Stimulated activated CD8-positive, alpha-beta memory T cell treated with anti-CD3 and anti-CD28 coated beads, Interleukin-4, amount 100 ng/mL, for 48 hours (primary cell): ENCODE measurements at regions not wholly inside any gene's neighbourhood (a gene's known extent, or its start where the extent isn't known, plus 50 kb on each side); places are given as distances from the start of the nearest gene placed in this dataset.

Experiments
- DNase-seq: peaks from one replicate; pipeline ENCODE4 v3.0.0-alpha.2; 2020

DNA sequence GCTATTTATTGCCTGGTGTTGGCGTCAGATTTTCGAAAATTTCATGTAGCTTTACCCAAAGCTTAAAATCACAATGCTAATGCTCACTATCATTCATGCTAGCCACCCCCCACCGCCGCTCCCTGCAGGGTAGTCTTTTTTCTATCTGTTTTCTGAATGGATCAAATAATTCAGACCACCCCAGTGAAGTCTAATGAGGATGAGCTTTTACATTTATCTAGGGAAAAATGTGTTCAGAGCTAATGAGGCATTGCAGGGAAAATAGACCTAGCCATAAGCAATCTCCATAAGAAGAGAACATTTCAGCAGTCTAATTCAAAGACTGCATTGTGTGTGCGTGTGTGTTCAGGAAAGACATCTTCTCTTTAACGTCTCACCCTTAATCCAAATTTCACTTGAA is 533.0 kb upstream of the PRMT6 start:
- DNase-seq: no peak

DNA sequence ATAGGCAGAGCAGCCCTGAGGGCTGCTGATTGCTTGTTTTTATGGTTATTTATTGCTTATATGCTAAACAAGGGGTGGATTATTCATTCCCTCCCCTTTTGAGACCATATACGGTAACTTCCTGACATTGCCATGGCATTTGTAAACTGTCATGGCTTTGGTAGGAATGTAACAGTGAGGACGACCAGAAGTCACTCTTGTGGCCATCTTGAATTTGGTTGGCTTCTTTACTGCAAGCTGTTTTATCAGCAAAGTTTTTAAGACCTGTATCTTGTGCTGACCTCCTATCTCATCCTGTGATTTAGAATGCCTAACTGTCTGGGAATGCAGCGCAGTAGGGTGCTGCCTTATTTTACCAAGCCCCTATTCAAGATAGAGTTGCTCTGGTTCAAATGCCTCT is 531.8 kb upstream of the PRMT6 start:
- DNase-seq: no peak

DNA sequence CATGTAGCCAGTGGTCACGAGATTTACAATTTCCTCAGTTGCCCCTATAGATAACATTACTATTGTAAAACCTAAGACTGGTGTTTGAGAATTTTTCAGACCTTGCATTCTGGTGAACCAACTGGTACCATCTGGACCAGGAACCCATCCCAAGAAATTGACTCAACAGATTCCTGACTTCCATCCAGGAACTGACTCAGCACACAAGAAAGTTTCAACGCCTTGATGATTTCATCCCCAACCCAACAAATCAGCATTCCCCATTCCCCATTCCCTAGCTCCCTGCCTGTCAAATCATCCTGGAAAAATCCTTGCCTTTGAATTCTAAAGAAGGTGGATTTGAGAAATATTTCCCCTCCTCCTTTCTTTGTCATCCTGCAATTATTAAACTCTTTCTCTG is 529.8 kb upstream of the PRMT6 start:
- no peak for DNase-seq

DNA sequence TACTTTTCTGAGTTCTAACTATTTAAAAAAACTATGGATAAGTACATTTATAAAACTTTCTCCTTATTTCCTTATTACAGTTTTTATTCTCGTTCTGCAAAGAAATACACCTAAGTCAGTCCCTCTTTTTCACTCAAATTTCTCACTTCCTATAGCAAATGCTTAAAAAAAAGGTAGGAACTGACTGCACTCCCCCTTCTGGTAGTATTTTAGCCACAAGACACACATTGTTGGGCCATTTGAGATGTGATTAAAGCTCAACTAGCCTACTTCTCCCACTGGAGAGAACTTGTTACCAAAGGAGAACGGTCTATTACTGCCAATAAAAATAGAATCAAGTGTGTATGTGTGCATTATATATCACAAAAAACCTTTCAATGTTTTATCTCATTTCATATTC is 521.9 kb upstream of the PRMT6 start:
- no peak for DNase-seq

DNA sequence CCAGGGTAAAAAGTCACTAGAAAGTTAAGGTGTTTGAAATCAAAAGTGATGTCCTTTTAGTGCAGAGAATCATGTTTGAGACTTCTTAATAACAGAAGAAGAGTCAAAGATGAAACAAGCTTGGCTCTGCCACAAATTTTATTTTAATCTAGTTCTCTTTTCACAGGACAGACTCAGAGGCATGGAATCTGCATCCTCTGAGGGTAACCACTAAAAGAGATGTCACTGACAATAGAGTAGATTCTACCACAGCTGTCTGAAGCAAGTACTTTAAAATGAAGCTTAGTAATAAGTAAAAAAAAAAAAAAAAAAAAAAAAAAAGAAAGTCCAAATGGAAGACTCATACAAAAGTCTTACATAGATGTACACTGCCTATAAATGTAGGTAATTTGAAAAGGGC is 519.7 kb upstream of the PRMT6 start:
- no peak for DNase-seq

DNA sequence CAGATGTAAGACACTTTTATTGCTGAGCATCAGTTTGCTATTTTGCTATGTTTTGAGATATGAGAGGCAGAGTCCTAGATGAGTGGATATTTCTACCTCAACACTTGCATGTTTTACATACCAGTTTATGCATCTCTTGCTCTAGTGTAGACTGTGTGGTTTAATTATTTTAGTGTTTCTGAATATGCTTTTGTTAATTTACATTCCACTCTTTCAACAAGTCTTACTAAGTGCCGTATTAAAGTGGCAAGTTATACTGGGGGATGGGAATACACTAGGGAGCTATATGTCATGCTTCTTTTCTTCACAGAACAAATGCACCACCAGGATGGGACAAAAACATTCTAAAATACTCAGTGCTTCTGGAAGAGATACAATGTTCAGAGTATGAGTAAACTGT is 507.7 kb upstream of the PRMT6 start:
- no peak for DNase-seq

DNA sequence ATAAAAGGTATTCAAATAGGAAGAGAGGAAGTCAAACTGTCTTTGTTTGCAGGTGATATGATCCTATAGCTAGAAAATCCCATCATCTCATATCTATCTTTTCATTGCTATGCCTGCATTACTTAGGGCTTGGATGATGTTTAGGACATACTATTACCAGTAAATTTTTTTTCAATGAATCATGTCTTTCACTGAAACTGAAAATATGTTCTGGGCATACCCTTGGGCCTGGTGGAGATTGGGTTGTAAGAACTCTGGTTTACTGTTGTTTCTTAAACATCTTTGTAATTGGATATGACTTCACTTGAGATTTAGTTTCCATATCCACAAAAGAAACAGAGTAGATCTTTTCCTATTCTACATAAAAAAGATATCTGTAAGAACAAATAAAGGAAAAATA is 502.2 kb upstream of the PRMT6 start:
- DNase-seq: no peak

DNA sequence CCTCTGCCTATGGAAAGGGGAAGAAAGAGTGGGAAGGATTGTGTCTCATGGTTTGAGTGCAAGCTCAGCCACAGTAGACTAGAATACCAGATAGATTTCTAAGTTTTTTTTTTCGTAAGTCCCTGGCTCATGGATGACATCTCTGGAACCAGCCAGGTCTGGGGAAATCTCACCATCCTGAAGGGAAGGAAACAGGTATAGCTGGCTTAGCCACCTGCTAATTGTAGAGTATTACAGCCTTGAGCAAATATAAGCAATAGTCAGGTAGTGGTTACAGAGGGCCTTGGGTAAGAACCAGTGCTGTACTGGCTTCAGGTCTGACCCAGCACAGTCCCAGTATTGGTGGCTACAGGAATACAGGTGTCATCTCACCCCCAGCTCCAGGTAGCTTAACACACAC is 500.9 kb upstream of the PRMT6 start:
- DNase-seq: no peak

DNA sequence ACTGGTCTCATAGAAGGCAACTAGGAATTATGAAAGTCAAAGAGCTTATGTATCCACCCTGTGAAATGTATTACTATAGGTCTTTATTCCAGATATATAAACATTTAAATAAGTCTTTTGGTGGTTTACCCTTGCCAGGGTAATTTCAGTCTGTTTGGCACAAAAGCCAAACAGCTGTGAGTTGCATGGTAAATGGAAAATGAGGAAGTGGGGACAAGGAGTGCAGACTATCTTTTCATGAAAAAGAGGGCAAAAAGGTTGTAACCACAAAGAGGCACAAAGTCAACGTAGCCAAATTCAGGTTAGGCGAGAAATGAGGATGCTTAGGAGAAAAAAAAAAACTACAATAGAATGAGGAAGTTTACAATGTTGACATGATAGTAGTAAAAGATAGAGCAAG is 492.3 kb upstream of the PRMT6 start:
- DNase-seq: no peak

DNA sequence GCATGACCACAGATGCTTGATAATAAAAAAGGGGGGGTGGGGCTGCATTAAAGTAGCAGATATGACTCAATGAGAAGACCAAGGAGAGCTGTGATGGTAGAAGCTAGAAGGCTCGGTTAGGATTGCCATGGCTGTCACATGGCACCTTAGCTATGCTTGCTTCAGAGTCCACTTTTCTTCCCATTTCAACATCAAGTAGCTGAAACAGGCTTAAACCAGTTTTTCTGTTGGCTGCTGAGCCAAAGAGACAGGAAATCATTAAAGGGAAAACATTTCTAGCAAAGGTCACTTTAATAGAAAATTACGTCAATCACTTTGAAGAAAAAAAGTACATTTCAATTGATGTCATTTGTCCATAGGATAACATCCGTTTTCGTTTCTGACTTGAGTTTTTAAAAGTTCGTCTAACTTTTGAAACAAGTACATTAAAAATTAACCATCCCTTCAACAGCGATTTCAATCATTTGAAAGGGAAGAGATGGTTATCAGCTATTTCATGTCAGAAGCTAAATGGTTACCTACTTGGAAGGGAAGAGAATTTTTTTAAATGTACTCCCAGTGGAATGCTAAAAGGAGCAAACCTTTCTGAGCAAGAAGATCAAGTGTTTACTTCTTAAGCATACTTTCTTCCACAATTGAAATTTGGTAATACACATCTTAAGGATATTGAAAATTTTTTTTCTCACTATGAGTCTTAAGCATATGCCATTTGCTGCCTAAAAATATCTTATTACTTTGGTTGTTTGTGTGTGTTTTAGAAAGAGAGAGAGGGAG is 488.1 kb upstream of the PRMT6 start:
- DNase-seq: no peak

DNA sequence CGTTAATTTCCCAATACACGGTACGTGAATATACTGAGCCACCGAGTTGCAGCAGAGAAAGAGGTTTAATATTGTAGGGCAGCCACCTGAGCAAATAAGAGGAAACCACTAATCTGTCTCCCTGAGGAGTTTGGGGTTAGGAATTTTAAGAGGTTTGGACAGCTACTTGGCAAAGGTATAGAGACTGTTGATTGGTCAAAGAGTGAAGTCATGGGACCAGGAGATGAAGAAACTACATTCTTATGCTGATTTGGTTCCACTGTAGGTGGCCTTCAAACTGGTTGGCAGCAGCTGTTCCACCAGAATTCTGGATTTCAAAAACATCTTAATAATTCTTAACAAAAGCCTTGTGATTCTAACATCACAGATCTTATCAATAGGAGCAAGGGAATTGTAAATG is 485.4 kb upstream of the PRMT6 start:
- DNase-seq: no peak

DNA sequence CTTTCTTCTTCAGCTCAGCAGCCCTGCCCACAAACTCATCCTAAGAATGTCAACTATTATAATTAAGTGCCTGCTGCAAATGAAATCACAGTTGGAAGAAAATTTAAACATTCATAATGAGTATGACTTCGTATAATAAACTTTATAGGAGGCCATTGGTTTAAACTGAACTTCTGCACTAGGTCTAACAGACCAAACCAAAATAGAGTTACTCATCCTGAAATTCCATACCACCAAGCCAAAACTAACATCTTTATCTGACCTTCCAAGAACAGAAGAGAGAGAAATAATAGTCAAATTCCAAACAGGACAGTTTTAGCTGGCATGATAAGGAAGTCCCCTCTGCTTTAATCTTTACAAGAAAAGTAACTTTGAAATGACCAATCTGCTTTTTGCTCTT is 472.4 kb upstream of the PRMT6 start:
- no peak for DNase-seq

DNA sequence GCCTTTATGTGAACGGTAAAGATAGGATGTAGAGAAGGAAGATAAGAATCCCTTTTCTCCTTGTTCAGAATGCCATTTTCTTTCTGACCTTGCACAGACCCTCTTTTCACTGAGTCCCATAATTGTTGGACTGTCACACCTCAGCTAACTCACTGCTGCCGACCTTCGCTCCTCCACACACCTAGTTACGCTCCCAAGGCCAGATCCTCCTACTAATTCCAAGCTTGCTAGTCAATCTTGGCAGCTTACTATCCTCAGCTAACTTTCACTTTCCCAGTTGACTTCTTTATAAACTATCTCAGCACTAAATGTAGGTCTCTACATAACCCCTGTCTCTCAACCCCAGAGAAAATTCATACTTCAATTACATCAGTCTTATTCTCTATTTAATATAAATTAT is 471.8 kb upstream of the PRMT6 start:
- DNase-seq: no peak

DNA sequence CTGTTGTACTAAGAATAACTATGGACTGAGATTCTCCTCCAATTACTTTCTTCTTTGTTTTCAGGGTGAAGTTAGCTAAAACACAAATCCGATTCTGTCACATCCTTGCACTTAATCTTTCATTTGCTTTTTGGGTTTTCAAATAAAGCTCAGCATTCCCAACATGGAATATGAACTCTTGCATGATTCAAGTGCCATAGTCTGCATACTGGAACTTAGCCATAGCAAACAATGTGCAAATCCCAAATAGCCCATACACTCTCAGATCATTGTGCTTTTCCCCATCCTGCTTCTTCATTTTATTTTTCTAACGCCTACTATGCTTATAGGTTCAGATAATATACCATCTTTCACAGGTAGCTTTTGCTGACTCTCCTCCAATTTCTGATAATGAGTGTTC is 455.8 kb upstream of the PRMT6 start:
- DNase-seq: no peak

DNA sequence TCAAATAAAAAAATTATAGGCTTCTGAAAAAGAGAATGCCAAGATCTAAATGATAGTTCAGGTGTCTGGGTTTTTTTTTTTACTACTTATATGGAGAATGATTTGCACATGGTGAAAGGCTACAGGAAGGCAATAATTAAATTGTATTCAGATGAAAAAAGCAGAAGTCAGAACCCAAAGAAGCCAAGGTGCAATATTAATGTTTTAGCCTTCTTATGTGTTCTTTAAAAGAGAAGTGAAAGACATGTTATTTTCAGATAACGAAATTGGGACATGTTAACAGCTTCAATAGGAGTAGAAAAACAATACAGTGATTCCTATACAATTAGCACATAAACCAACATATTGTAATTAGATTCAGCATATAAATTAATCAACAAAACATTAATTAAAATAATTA is 452.9 kb upstream of the PRMT6 start:
- DNase-seq: no peak

DNA sequence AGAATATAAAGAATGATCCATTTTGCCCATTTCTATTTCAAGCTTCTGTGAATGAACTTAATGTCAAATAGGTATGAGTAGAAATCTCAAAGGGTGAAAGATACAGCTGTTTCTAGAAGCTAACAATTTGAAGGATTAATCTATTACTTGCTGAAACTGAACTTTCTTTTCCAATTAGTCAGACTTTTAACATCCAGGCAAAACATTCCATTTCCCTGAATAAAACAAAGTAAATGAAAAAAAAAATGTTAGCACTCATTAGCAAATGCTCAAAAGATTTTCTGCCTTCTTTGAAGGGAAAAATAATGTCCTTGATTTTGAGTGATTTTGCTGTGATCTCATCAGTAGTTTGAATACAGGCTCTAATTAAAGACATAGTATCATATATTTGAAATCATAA is 447.6 kb upstream of the PRMT6 start:
- no peak for DNase-seq

DNA sequence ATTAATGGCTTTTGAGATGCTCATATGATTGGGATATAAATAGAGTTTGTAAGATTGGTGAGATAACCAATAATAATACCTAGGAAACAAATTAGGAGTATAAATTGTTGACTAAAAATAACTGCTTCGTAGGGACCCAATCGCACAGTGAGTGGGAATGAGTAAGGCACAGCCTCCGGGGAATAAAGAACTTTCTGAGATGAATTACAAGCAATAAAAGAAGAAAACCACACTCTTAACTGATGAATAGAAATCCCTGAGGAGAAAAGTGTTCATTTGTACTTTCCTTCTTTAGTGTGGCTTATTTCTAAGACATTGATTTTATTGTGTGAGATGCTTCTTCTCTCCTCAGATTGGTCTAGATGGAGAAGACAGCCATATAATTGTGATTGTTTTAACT is 443.4 kb upstream of the PRMT6 start:
- DNase-seq: no peak

DNA sequence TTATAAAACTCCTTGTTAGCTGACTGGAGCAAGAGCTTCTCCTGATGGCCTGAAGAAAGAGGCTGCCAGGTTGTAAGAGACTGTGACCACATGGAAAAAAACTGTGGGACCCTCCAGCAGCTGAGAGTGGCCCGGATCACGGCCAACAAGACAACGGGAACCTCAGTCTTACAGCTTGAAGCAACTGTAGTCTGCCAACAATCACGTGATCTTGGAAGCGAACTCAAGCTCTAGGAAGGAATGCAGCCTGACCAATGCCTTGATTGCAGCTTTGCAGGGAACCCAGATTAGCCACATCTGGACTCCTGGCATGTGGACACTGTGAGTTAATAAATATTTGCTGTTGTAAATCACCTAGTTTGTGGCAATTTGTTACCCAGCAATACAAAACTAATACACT is 442.6 kb upstream of the PRMT6 start:
- no peak for DNase-seq

DNA sequence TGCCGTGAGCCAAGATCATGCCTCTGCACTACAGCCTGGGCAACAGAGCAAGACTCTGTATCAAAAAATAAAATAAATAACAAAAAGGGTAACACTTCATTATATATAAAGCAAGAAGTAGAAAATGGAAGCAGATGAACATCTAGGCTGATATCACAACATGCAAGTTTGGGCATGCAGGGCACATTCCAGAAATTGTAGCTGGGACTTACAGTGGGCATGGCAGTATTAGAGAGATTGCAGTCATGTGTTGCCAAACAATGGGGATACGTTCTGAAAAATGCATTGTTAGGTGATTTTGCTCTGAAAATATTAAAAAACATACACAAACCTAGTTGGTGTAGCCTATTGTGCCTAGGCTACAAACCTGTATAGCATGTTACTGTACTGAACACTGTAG is 441.0 kb upstream of the PRMT6 start:
- DNase-seq: no peak

DNA sequence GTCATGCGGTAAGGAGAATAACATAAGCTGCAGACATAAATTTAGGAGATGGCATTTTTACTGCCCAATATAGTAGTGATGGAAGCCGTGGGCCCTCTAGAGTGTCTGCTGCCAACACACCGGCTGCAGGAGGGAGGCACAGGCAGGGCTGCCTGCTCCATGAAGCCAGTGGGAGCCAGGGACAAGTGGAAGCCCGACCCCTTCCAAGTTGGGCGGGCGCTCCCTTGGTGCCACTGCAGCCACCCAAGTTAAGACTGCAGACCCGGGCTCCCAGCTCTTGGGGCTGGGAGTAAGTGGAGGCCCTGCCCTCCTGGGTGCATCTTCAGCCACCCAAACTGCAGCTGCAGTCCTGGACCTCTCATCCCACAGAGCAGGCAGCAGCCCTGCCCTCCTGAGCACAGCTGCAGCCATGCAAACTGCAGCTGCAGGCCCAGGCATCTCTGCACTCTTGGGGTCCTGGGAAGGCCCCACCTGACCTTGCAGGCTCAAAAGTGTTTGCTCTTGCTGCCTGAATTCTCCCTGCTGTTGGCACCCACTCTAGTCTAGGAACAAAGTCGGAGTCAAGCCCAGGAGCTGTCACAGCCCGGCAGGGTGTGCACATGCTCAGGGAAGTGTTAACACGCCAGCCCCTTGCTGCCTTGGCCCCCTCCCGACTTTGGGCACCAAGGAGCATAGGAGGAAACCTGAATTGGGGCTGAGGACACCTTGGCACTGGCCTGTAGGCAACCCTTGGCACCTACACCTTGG is 437.2 kb upstream of the PRMT6 start:
- DNase-seq: no peak

DNA sequence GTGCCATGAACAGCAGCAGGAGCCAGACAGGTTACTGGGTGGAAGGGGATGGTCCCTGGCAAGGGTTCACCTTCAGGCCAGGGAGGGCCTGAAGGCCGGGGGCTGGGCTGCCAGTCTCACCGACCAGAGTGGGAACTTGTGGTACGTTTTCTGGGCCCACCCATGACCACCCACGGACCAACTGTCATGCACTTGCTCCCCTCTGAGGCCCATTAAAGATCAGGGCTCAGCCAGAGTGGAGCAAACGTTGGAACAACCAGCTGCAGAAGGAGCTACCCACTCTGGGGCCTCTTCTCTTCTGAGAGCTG is 436.7 kb upstream of the PRMT6 start:
- DNase-seq: no peak

DNA sequence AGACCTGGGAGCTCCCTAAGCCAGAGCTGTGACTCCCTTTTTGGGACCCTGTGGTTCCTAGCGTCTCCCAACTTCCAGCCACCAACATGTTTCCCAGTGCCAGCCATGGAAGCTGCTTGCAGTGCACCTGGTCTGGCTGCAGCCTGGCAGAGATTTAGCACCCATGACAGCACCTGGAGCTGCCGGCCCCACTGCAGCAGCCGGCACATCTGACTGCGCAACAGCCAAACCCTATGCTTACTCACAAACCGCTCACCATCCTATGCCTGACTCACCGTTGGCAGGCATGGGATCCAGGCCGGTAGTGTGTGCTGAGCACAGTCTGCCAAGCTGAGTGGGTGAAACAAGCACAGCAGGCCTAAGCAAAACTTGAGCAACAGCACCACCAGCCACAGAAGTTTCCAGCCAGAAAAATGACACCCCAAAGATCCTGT is 435.9 kb upstream of the PRMT6 start:
- DNase-seq: no peak

DNA sequence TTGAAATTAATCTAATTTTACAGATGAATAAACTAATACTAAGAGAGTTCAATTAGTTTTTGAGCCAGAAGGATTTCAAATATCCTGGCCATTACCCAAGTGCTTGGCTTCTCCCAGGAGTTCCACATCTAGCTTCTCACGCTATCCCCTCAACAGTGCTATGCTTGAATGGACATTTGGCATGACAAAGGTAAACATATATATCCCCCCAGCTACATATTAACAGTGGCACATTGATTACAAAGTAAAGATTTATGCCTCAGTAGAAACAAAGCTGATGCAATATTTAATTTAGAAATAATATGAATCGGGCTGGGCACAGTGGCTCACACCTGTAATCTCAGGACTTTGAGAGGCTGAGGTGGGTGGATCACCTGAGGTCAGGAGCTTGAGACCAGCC is 434.6 kb upstream of the PRMT6 start:
- no peak for DNase-seq

DNA sequence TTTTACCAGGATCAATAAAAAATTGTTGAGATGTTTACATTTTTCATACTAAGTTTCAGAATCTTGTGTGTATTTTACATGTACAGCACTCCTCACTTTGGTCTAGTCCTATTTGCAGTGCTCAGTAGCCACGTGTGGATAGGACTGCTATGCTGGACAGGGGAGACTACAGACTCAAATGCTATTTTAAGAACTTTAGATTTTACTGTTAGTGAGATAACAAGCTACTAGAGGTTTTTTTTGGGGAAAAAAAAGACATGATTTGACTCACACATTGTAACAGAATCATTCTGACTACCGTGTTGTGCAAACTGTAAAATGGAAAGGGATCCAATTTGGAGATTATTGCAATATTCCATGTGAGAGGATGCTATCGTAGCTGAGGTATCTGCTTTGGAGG is 418.9 kb upstream of the PRMT6 start:
- no peak for DNase-seq

DNA sequence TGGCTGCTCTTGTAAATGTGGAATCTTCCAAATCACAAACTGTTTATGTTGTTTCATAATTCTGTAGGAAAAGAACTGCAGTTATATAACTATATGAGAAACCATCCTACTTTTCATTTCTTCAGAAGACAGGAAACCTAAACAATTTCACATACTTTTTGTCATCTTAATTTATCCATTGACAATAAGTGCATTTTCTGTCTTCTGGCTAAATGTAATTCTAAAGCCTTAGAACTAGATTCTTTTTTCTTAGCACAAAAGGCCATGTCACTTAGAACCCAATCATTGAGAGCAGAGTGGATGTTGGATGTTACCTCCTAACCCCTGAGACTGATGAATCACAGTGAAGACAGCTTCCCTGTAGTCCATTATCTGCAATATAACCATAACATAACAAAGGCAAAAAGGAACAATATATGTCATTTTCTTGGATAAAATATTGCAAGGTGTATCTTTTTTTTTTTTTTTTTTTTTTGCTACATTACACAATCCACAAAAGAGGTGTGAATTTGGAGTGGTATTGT is 410.2 kb upstream of the PRMT6 start:
- DNase-seq: no peak
